Endothelial cell of umbilical vein (primary cell): ENCODE measurements at regions not wholly inside any gene's neighbourhood (a gene's known extent, or its start where the extent isn't known, plus 50 kb on each side); places are given as distances from the start of the nearest gene placed in this dataset.

Experiments
- BruUV-seq: library from RNA; stranded (reverse); fragments of 400-500 nt; replicated peaks from 2 replicates; lab custom pipeline; 2021; lab: Mats Ljungman, UMichigan
- CTCF ChIA-PET: fragments of 300-600, 350-600 bp; sonication (Branson Sonifier 250); formaldehyde crosslinking; loops from one replicate; lab custom pipeline; 2021; ENCODE audit warnings: antibody characterized with exemption, inconsistent platforms; lab: Charles Lee
- POLR2A ChIA-PET: fragments of 300-600, 350-600 bp; sonication (Branson Sonifier 250); formaldehyde crosslinking; loops from one replicate; lab custom pipeline; 2021; ENCODE audit warnings: antibody characterized with exemption, inconsistent platforms; lab: Charles Lee
- DNase-seq: peaks from one replicate; pipeline ENCODE4 v3.0.0-alpha.2; 2011; ENCODE audit warnings: low read depth, low spot score
- FAIRE-seq: peaks from 2 replicates; lab custom pipeline; 2011; peaks lifted over from hg19 to GRCh38; lab: Jason Lieb, UNC
- H2AFZ ChIP-seq: 2 replicates; pipeline ENCODE4 v1.6.0; 2012; ENCODE audit warnings: low read depth, low read length, control low read depth, inconsistent platforms
- H3K27ac ChIP-seq: 2 replicates; pipeline ENCODE4 v1.5.1; 2011; ENCODE audit warnings: low read depth, mild to moderate bottlenecking, control low read depth, low read length, moderate library complexity; ENCODE audit not compliant: insufficient read depth
- H3K27me3 ChIP-seq, 2 experiments: 2 replicates each; pipeline versions ENCODE4 v1.6.0 to v1.6.1; 2011; ENCODE audit warnings: low read length in 2 of 2, mixed read lengths in 1 of 2; ENCODE audit not compliant: control insufficient read depth in 2 of 2, insufficient read depth in 2 of 2
- H3K36me3 ChIP-seq, 2 experiments: 2 replicates in 1 of 2; 3 replicates in 1 of 2; pipeline ENCODE4 v1.5.1; 2011; ENCODE audit warnings: low read length in 2 of 2, mild to moderate bottlenecking in 1 of 2, moderate library complexity in 1 of 2; ENCODE audit not compliant: control insufficient read depth in 2 of 2, insufficient read depth in 2 of 2; ENCODE audit errors: extremely low read depth in 1 of 2
- H3K4me1 ChIP-seq: 3 replicates; pipeline ENCODE4 v1.5.1; 2011; ENCODE audit warnings: mild to moderate bottlenecking, low read length; ENCODE audit not compliant: control insufficient read depth, insufficient read depth; ENCODE audit errors: extremely low read depth
- H3K4me2 ChIP-seq: 2 replicates; pipeline ENCODE4 v1.6.1; 2011; ENCODE audit warnings: low read length, control low read depth, mixed read lengths; ENCODE audit not compliant: insufficient read depth
- H3K4me3 ChIP-seq, 3 experiments: fragments of 200-600 bp in 1 of 3; sonication (generic), shearing (Covaris generic) in 1 of 3; replicated peaks in 1 of 3; 2 replicates each; pipeline ENCODE4 v1.5.1; 2011 to 2016; ENCODE audit warnings: control low read depth in 3 of 3, low read length in 3 of 3, mild to moderate bottlenecking in 2 of 3, inconsistent platforms in 1 of 3, low read depth in 1 of 3, moderate library complexity in 1 of 3; ENCODE audit not compliant: insufficient read depth in 1 of 3
- H3K79me2 ChIP-seq: 2 replicates; pipeline ENCODE4 v1.6.0; 2012; ENCODE audit warnings: low read length, inconsistent platforms; ENCODE audit not compliant: control insufficient read depth, insufficient read depth
- H3K9ac ChIP-seq: replicated peaks from 2 replicates; pipeline ENCODE3; 2011; ENCODE audit warnings: low read length, control low read depth; ENCODE audit not compliant: insufficient read depth; ENCODE audit errors: extremely low read depth
- H3K9me1 ChIP-seq: replicated peaks from 3 replicates; pipeline ENCODE4 v1.6.0; 2011; ENCODE audit warnings: mild to moderate bottlenecking, low read length; ENCODE audit not compliant: control insufficient read depth, insufficient read depth; ENCODE audit errors: extremely low read depth
- H3K9me3 ChIP-seq: replicated peaks from 2 replicates; pipeline ENCODE4 v1.5.1; 2012; ENCODE audit warnings: low read length, inconsistent platforms; ENCODE audit not compliant: control insufficient read depth, insufficient read depth
- H4K20me1 ChIP-seq: replicated peaks from 2 replicates; pipeline ENCODE3; 2011; ENCODE audit warnings: mild to moderate bottlenecking, low read length; ENCODE audit not compliant: control insufficient read depth, insufficient read depth; ENCODE audit errors: extremely low read depth
- EZH2 ChIP-seq: IDR thresholded peaks from 2 replicates; pipeline ENCODE4 v1.6.1; 2012; ENCODE audit warnings: borderline replicate concordance, low read depth, mild to moderate bottlenecking, moderate library complexity, low read length, inconsistent platforms; ENCODE audit not compliant: severe bottlenecking
- FOS ChIP-seq: IDR thresholded peaks from 2 replicates; pipeline ENCODE4 v1.6.1; 2011; ENCODE audit warnings: mild to moderate bottlenecking, low read length, moderate library complexity, borderline replicate concordance; ENCODE audit not compliant: insufficient read depth
- GATA2 ChIP-seq: IDR thresholded peaks from 2 replicates; pipeline ENCODE4 v1.7.0; 2011; ENCODE audit warnings: low read depth, mild to moderate bottlenecking, moderate library complexity, mixed read lengths, low read length; ENCODE audit not compliant: insufficient read length, insufficient read depth
- JUN ChIP-seq: IDR thresholded peaks from 2 replicates; pipeline ENCODE4 v1.6.1; 2011; ENCODE audit warnings: borderline replicate concordance, low read depth; ENCODE audit not compliant: insufficient read length, insufficient read depth
- MAX ChIP-seq: IDR thresholded peaks from 2 replicates; pipeline ENCODE4 v1.6.1; 2011; ENCODE audit not compliant: insufficient read depth, insufficient read length
- MYC ChIP-seq: IDR thresholded peaks from one replicate; pipeline ENCODE4 v1.6.1; 2011; ENCODE audit warnings: mild to moderate bottlenecking, low read depth, low read length
- POLR2A ChIP-seq: IDR thresholded peaks from 2 replicates; pipeline ENCODE4 v1.6.1; 2012; ENCODE audit warnings: low read depth, mild to moderate bottlenecking, control low read depth, low read length
- POLR2AphosphoS5 ChIP-seq: IDR thresholded peaks from 2 replicates; pipeline ENCODE4 v1.6.1; 2012; ENCODE audit warnings: low read depth, mild to moderate bottlenecking, control low read depth, low read length, moderate library complexity; ENCODE audit not compliant: insufficient read depth
- dilution Hi-C: fragments of 300-500 bp; cut with MboI; formaldehyde crosslinking; loops from one replicate; pipeline ENCODE4 v1.15.0; 2019; ENCODE audit warnings: low sequenced_read_pairs; ENCODE audit not compliant: extremely low pct_ligation_motif_present
- intact Hi-C: fragments of 100-400 bp; cut with micrococcal nuclease; formaldehyde crosslinking; loops from one replicate; pipeline ENCODE4 v1.10.0; 2022
- TF ChIP-seq, protein P1 (sequence below), 2 donors: IDR thresholded peaks; 1 replicate in 1 of 2; 2 replicates in 1 of 2; pipeline ENCODE4 v1.5.1; 2011; ENCODE audit warnings: low read length in 2 of 2, mild to moderate bottlenecking in 2 of 2, moderate library complexity in 2 of 2, control low read depth in 1 of 2, inconsistent platforms in 1 of 2, low read depth in 1 of 2; ENCODE audit not compliant: insufficient read depth in 1 of 2; ENCODE audit errors: extremely low read depth in 1 of 2

GRCh38 chr2:104502901-104503300 lies 351.0 kb upstream of the POU3F3 start:
- POLR2A ChIA-PET, result no interaction called here
- no peaks in the 10 kb centered on the region for H3K79me2 ChIP-seq
- peaks cover 5% of the 10 kb centered on the region for H3K9me3 ChIP-seq
- CTCF ChIA-PET, result no interaction called here
- intact Hi-C loops, result no loop called here
- H3K36me3 ChIP-seq, result no peaks in the 10 kb centered on the region
- no peak overlapping the region for H3K9ac ChIP-seq
- no peak overlapping the region for H3K4me2 ChIP-seq
- TF ChIP-seq FOS (no peak), GATA2 (no peak), EZH2 (no peak), POLR2AphosphoS5 (no peak), POLR2A (no peak), MAX (no peak), MYC (no peak), JUN (no peak)
- TF ChIP-seq, protein P1, sequence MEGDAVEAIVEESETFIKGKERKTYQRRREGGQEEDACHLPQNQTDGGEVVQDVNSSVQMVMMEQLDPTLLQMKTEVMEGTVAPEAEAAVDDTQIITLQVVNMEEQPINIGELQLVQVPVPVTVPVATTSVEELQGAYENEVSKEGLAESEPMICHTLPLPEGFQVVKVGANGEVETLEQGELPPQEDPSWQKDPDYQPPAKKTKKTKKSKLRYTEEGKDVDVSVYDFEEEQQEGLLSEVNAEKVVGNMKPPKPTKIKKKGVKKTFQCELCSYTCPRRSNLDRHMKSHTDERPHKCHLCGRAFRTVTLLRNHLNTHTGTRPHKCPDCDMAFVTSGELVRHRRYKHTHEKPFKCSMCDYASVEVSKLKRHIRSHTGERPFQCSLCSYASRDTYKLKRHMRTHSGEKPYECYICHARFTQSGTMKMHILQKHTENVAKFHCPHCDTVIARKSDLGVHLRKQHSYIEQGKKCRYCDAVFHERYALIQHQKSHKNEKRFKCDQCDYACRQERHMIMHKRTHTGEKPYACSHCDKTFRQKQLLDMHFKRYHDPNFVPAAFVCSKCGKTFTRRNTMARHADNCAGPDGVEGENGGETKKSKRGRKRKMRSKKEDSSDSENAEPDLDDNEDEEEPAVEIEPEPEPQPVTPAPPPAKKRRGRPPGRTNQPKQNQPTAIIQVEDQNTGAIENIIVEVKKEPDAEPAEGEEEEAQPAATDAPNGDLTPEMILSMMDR (IDR thresholded peaks at IDR 0.05; ENCODE audit: extremely low read depth in 1 of 2, insufficient read depth in 1 of 2, low read depth in 1 of 2, low read length in 2 of 2), result no peak
- DNase-seq, result no peak
- no TSS peak for BruUV-seq
- no peak overlapping the region for H3K4me3 ChIP-seq
- no peaks in the 10 kb centered on the region for H3K9me1 ChIP-seq
- no peaks in the 10 kb centered on the region for H4K20me1 ChIP-seq
- no peak for FAIRE-seq
- H2AFZ ChIP-seq, result no peak overlapping the region
- no peak overlapping the region for H3K27ac ChIP-seq
- no peaks in the 10 kb centered on the region for H3K4me1 ChIP-seq
- dilution Hi-C loops, result no loop called here
- H3K27me3 ChIP-seq, result no peaks in the 10 kb centered on the region
